Transverse colon (tissue), 3 donors: ENCODE measurements at regions not wholly inside any gene's neighbourhood (a gene's known extent, or its start where the extent isn't known, plus 50 kb on each side); places are given as distances from the start of the nearest gene placed in this dataset.

Experiments used
- CTCF ChIP-seq, 5 experiments: fragments of 200-600 bp in 3 of 5; fragments of 450-650 bp in 2 of 5; sonication (generic) in 3 of 5; IDR thresholded peaks; 1 replicate in 2 of 5; 2 replicates in 3 of 5; pipeline ENCODE4 v1.5.1; 2016 to 2017; ENCODE audit warnings: antibody characterized with exemption in 5 of 5, inconsistent platforms in 3 of 5, mild to moderate bottlenecking in 2 of 5, moderate library complexity in 1 of 5
- POLR2A ChIP-seq: fragments of 450-650 bp; IDR thresholded peaks from one replicate; pipeline ENCODE4 v1.6.1; 2016; ENCODE audit warnings: antibody characterized with exemption, mild to moderate bottlenecking, moderate library complexity

- TF ChIP-seq CTCF (IDR thresholded peaks at IDR 0.05) = no peak
- TF ChIP-seq POLR2A = no peak
These were observed 58.4 kb upstream of the MARCHF10 start for GRCh38 chr17:62866471-62866870.
